Esophagus (tissue), 2 donors: ENCODE measurements at regions not wholly inside any gene's neighbourhood (a gene's known extent, or its start where the extent isn't known, plus 50 kb on each side); places are given as distances from the start of the nearest gene placed in this dataset.

Source experiments
- H3K27ac ChIP-seq, 2 donors: one replicate each; pipeline ENCODE4 v1.5.1; 2013; ENCODE audit warnings: low read depth in 2 of 2, mild to moderate bottlenecking in 2 of 2, inconsistent platforms in 1 of 2, low read length in 1 of 2, moderate library complexity in 1 of 2
- H3K27me3 ChIP-seq, 2 donors: one replicate each; pipeline ENCODE4 v1.6.1; 2013; ENCODE audit warnings: low read length in 2 of 2, control low read depth in 1 of 2, mild to moderate bottlenecking in 1 of 2; ENCODE audit not compliant: insufficient read depth in 2 of 2, control insufficient read depth in 1 of 2
- H3K36me3 ChIP-seq, 2 donors: one replicate each; pipeline ENCODE4 v1.6.1; 2013; ENCODE audit warnings: low read length in 1 of 2; ENCODE audit not compliant: control insufficient read depth in 2 of 2, insufficient read depth in 2 of 2
- H3K4me1 ChIP-seq, 2 donors: one replicate each; pipeline ENCODE4 v1.6.1; 2013; ENCODE audit warnings: low read length in 1 of 2; ENCODE audit not compliant: control insufficient read depth in 2 of 2, insufficient read depth in 2 of 2
- H3K4me3 ChIP-seq, 2 donors: one replicate each; pipeline ENCODE4 v1.5.1; 2013; ENCODE audit warnings: low read length in 2 of 2, mild to moderate bottlenecking in 2 of 2, low read depth in 1 of 2, moderate library complexity in 1 of 2
- H3K9me3 ChIP-seq, 2 donors: one replicate each; pipeline ENCODE4 v1.6.1; 2013; ENCODE audit warnings: mild to moderate bottlenecking in 2 of 2, low read depth in 1 of 2, low read length in 1 of 2, moderate library complexity in 1 of 2; ENCODE audit not compliant: control insufficient read depth in 2 of 2, insufficient read depth in 1 of 2
- WGBS, 2 donors: extraction: QIAGEN DNeasy Blood & Tissue Kit; methylation state at CpG; one replicate each; pipeline ENCODE4 v1.1.7; 2013; 5-methylcytosine and 5-hydroxymethylcytosine counted together
- donor health status: healthy with polysubstance abuse.
- donor health status: Bipolar disorder and iron deficiency.

GRCh38 chr5:2581418-2581817, 170.1 kb downstream of the IRX2 start:
- Histone ChIP-seq H3K27me3 (no peaks in the 10 kb centered on the region), H3K9me3 (peaks cover 0 to 3% of the 10 kb centered on the region in 2 donors), H3K27ac (no peak overlapping the region), H3K4me1 (no peaks in the 10 kb centered on the region), H3K4me3 (no peak overlapping the region), H3K36me3 (no peaks in the 10 kb centered on the region)
- 86% methylated on average over 5 of the region's 5 CpGs for WGBS, 2 donors

GRCh38 chr5:2579126-2579525, 172.4 kb downstream of the IRX2 start:
- H3K9me3 ChIP-seq = no peaks in the 10 kb centered on the region
- H3K4me3 ChIP-seq = no peak overlapping the region
- no peak overlapping the region for H3K27ac ChIP-seq
- WGBS, 2 donors = 43 to 48% methylated on average over 5 of the region's 5 CpGs
- H3K36me3 ChIP-seq = no peaks in the 10 kb centered on the region
- H3K4me1 ChIP-seq = no peaks in the 10 kb centered on the region
- no peaks in the 10 kb centered on the region for H3K27me3 ChIP-seq

- Histone ChIP-seq H3K27me3 (no peaks in the 10 kb centered on the region), H3K4me3 (no peak overlapping the region), H3K4me1 (no peaks in the 10 kb centered on the region), H3K9me3 (no peaks in the 10 kb centered on the region), H3K36me3 (no peaks in the 10 kb centered on the region), H3K27ac (no peak overlapping the region)
- 84 to 87% methylated on average over 12 of the region's 12 CpGs for WGBS, 2 donors
Measured at GRCh38 chr5:2577312-2578036, 174.0 kb downstream of the IRX2 start.

GRCh38 chr5:2576823-2577222, 174.7 kb downstream of the IRX2 start:
- H3K9me3 ChIP-seq = no peaks in the 10 kb centered on the region
- H3K27me3 ChIP-seq = no peaks in the 10 kb centered on the region
- 75 to 80% methylated on average over 11 of the region's 11 CpGs for WGBS, 2 donors
- H3K4me1 ChIP-seq = no peaks in the 10 kb centered on the region
- H3K4me3 ChIP-seq = no peak overlapping the region
- no peaks in the 10 kb centered on the region for H3K36me3 ChIP-seq
- H3K27ac ChIP-seq = no peak overlapping the region

DNA sequence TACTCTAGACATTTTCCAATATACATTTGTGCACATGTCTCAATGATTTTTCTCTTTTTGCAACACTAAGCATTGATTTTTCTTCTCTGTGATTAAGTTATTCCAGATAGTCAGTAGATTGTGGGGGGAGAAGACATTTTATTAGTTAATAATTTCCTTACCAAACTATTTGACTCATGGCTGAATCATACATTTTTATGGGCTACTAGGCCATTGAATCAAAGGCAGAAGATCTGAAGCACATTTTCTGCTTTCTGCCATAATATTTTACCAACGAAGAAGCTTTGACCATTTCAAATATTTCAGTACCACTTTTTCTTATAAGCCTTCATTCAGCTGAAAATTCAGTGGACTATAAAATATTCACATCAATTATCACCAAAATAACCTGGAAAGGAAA, 175.6 kb downstream of the IRX2 start:
- H3K4me3 ChIP-seq = no peak overlapping the region
- H3K4me1 ChIP-seq = no peaks in the 10 kb centered on the region
- 54 to 71% methylated on average over 1 of the region's 1 CpG for WGBS, 2 donors
- no peaks in the 10 kb centered on the region for H3K36me3 ChIP-seq
- H3K9me3 ChIP-seq = no peaks in the 10 kb centered on the region
- H3K27ac ChIP-seq = no peak overlapping the region
- H3K27me3 ChIP-seq = no peaks in the 10 kb centered on the region

GRCh38 chr5:2575292-2575691, 176.2 kb downstream of the IRX2 start:
- no peaks in the 10 kb centered on the region for H3K9me3 ChIP-seq
- no peak overlapping the region for H3K4me3 ChIP-seq
- H3K4me1 ChIP-seq = no peaks in the 10 kb centered on the region
- H3K27ac ChIP-seq = no peak overlapping the region
- no peaks in the 10 kb centered on the region for H3K27me3 ChIP-seq
- H3K36me3 ChIP-seq = no peaks in the 10 kb centered on the region
- WGBS, 2 donors = 32 to 35% methylated on average over 3 of the region's 3 CpGs

- WGBS, 2 donors = 52 to 59% methylated on average over 5 of the region's 5 CpGs
- no peak overlapping the region for H3K27ac ChIP-seq
- H3K4me3 ChIP-seq = no peak overlapping the region
- H3K9me3 ChIP-seq = no peaks in the 10 kb centered on the region
- H3K36me3 ChIP-seq = no peaks in the 10 kb centered on the region
- no peaks in the 10 kb centered on the region for H3K27me3 ChIP-seq
- peaks cover 0 to 2% of the 10 kb centered on the region in 2 donors for H3K4me1 ChIP-seq
Measured at GRCh38 chr5:2574155-2574554, 177.3 kb downstream of the IRX2 start.

GRCh38 chr5:2570586-2570985, 180.9 kb downstream of the IRX2 start:
- no peak overlapping the region for H3K4me3 ChIP-seq
- H3K4me1 ChIP-seq = peaks cover 0 to 2% of the 10 kb centered on the region in 2 donors
- 52 to 55% methylated on average over 10 of the region's 10 CpGs for WGBS, 2 donors
- H3K36me3 ChIP-seq = no peaks in the 10 kb centered on the region
- no peaks in the 10 kb centered on the region for H3K9me3 ChIP-seq
- H3K27ac ChIP-seq = no peak overlapping the region
- H3K27me3 ChIP-seq = no peaks in the 10 kb centered on the region

DNA sequence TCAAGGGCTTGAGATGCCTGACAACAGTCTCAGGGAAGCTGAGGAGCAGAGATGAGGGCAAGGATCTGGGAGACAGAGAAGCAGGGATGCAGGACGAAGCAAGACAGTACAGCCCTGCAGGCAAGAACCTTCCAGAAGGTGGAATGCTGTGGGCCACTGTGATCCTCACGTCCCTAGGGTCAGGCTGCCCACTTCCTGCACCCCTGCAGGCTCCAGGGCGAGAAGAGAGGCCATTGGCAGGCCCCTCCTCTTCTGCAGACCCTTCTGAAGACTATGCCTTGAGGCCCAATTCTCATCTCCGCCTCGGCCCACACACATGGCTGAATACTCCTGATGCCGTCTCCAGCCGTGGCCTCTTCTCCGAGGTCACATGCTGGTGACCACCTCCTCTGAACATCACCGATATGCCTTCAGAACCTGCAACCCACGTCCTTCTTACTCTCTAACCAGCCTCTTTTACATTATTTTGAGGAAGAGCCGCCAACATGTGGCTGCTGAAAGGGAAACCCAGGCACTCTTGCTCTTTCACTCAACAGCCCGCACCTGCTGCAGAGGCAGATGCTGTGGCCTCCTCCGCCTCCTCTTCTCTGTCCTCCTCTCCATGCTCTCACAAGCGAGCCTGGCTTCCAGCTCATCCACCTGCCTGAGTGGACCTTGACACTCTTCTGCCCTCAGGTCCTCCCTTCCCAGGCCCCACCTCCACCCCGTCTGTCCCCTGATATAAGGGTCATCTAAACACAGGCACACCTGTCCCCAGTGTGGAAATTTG, 181.5 kb downstream of the IRX2 start:
- 83 to 84% methylated on average over 15 of the region's 15 CpGs for WGBS, 2 donors
- peaks cover 0 to 2% of the 10 kb centered on the region in 2 donors for H3K4me1 ChIP-seq
- H3K9me3 ChIP-seq = no peaks in the 10 kb centered on the region
- no peak overlapping the region for H3K4me3 ChIP-seq
- no peaks in the 10 kb centered on the region for H3K36me3 ChIP-seq
- H3K27me3 ChIP-seq = no peaks in the 10 kb centered on the region
- no peak overlapping the region for H3K27ac ChIP-seq

DNA sequence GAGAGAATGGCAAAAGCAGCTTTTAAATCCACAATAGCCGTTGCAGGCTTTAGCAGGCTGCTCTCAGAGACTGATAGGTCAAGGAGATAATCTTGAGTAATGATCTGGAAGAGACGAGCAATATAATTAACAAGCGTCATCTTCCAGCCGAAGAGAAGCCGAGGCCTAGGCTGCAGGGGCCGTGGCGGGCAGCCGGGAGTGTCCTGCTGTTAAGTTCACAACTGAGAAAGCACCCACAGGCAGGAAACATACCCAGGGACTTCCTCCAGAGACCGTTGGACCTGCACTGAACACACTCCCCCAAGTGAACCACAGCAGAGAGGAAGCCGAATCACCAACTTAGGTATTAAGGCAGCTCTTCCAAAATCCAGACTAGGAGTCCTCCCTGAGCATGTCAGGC, 182.3 kb downstream of the IRX2 start:
- H3K9me3 ChIP-seq = no peaks in the 10 kb centered on the region
- no peaks in the 10 kb centered on the region for H3K36me3 ChIP-seq
- no peak overlapping the region for H3K27ac ChIP-seq
- no peak overlapping the region for H3K4me3 ChIP-seq
- no peaks in the 10 kb centered on the region for H3K27me3 ChIP-seq
- WGBS, 2 donors = 64 to 76% methylated on average over 10 of the region's 10 CpGs
- H3K4me1 ChIP-seq = peaks cover 0 to 2% of the 10 kb centered on the region in 2 donors
